WTC11 (cell line): ENCODE measurements at regions not wholly inside any gene's neighbourhood (a gene's known extent, or its start where the extent isn't known, plus 50 kb on each side); places are given as distances from the start of the nearest gene placed in this dataset.
"Not testable (repeated sequence)": the region's sequence is repeated elsewhere in the genome, so short reads cannot be mapped to it uniquely, and the experiment has no call there.

ENCODE experiments used
- ATAC-seq: fragments of 200-7000 bp; cut with Tn5 transposase; 2 replicates; pipeline ENCODE4 v1.10.0; 2021; ENCODE audit warnings: mild to moderate bottlenecking, moderate library complexity
- CTCF ChIA-PET: fragments of 300-600 bp; sonication (Branson Sonifier 250); formaldehyde crosslinking; loops from one replicate; lab custom pipeline; 2021; ENCODE audit warnings: antibody characterized with exemption; lab: Charles Lee
- POLR2A ChIA-PET: fragments of 350-600 bp; sonication (Branson Sonifier 250); formaldehyde crosslinking; loops from one replicate; lab custom pipeline; 2021; ENCODE audit warnings: antibody characterized with exemption; lab: Charles Lee
- DNase-seq: peaks from one replicate; pipeline ENCODE4 v3.0.0; 2021; ENCODE audit warnings: low spot score
- H3K27ac Mint-ChIP-seq: 2 replicates; pipeline ENCODE4 v1.8.0; 2021; ENCODE audit warnings: mixed read lengths
- H3K27me3 Mint-ChIP-seq: 2 replicates; pipeline ENCODE4 v1.8.0; 2021; ENCODE audit warnings: low read depth, mild to moderate bottlenecking, moderate library complexity, mixed read lengths
- H3K36me3 Mint-ChIP-seq: 2 replicates; pipeline ENCODE4 v1.8.0; 2021; ENCODE audit warnings: mixed read lengths
- H3K4me1 Mint-ChIP-seq: 2 replicates; pipeline ENCODE4 v1.8.0; 2022; ENCODE audit warnings: mixed read lengths
- H3K4me3 Mint-ChIP-seq: 2 replicates; pipeline ENCODE4 v1.8.0; 2021; ENCODE audit warnings: mild to moderate bottlenecking, moderate library complexity, mixed read lengths
- H3K9me3 Mint-ChIP-seq: 2 replicates; pipeline ENCODE4 v1.8.0; 2021; ENCODE audit warnings: mixed read lengths
- FOXJ3 ChIP-seq: sonication (generic); formaldehyde crosslinking; IDR thresholded peaks from 2 replicates; pipeline ENCODE4 v1.9.0; 2021; ENCODE audit warnings: missing genetic modification reagents, mild to moderate bottlenecking, borderline replicate concordance
- NFE2L1 ChIP-seq: sonication (generic); formaldehyde crosslinking; IDR thresholded peaks from 2 replicates; pipeline ENCODE4 v1.8.1; 2023; ENCODE audit warnings: missing genetic modification reagents
- NR1H2 ChIP-seq: sonication (generic); formaldehyde crosslinking; IDR thresholded peaks from 2 replicates; pipeline ENCODE4 v1.9.0; 2021; ENCODE audit warnings: mild to moderate bottlenecking, moderate library complexity, missing genetic modification reagents
- OVOL2 ChIP-seq: fragments of 250-450 bp; sonication (Bioruptor Pico); IDR thresholded peaks from 2 replicates; pipeline ENCODE4 v1.9.0; 2021; ENCODE audit warnings: mild to moderate bottlenecking, borderline replicate concordance
- PRRX2 ChIP-seq: fragments of 250-450 bp; sonication (Bioruptor Pico); IDR thresholded peaks from 2 replicates; pipeline ENCODE4 v1.8.0; 2021; ENCODE audit warnings: mild to moderate bottlenecking
- ZNF423 ChIP-seq: fragments of 250-450 bp; sonication (Bioruptor Pico); IDR thresholded peaks from 2 replicates; pipeline ENCODE4 v2.1.2; 2022; ENCODE audit warnings: mild to moderate bottlenecking, moderate library complexity
- TF ChIP-seq, protein P1 (sequence below): sonication (generic); formaldehyde crosslinking; IDR thresholded peaks from 2 replicates; pipeline ENCODE4 v1.8.1; 2022; ENCODE audit warnings: missing genetic modification reagents, borderline replicate concordance
- TF ChIP-seq, protein P2 (sequence below): sonication (generic); formaldehyde crosslinking; IDR thresholded peaks from 2 replicates; pipeline ENCODE4 v1.8.0; 2022; ENCODE audit warnings: mild to moderate bottlenecking, missing genetic modification reagents
- TF ChIP-seq, protein P3 (sequence below): sonication (generic); formaldehyde crosslinking; IDR thresholded peaks from 2 replicates; pipeline ENCODE4 v1.8.1; 2023; ENCODE audit warnings: mild to moderate bottlenecking, missing genetic modification reagents, borderline replicate concordance
- TF ChIP-seq, protein P4 (sequence below): fragments of 250-450 bp; sonication (Bioruptor Pico); conservative IDR thresholded peaks from 2 replicates; pipeline ENCODE4 v1.9.0; 2021; ENCODE audit warnings: mild to moderate bottlenecking

DNA sequence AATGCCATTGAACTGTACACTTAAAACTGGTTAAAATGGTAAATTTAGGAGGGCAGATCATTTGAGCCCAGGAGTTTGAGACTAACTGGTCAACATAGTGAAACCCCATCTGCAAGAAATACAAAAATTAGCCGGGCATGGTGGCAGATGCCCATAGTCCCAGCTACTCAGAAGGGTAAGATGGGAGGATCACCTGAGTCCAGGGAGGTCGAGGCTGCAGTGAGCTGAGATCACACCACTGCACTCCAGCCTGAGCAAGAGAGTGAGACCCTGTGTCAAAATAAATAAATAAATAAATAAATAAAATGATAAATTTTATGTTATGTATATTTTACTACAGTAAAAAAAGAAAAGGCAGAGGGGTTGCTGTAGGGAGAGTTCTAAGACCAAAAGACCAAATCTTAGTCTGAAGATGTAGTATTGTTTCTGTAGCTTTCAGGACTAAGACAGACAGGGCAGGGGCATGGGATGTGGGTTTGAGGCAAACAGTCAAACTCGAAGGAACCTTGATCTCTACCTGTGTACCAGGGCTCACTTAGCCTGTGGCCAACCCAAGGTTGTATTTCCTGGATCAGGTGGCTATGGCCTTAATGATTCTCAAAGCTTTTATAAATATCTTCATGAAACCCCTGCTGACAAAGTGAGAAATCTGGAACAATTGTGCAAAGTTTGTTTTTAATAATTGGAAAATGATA is 316.7 kb downstream of the CYRIA start (continued):
- TF ChIP-seq, protein P1, sequence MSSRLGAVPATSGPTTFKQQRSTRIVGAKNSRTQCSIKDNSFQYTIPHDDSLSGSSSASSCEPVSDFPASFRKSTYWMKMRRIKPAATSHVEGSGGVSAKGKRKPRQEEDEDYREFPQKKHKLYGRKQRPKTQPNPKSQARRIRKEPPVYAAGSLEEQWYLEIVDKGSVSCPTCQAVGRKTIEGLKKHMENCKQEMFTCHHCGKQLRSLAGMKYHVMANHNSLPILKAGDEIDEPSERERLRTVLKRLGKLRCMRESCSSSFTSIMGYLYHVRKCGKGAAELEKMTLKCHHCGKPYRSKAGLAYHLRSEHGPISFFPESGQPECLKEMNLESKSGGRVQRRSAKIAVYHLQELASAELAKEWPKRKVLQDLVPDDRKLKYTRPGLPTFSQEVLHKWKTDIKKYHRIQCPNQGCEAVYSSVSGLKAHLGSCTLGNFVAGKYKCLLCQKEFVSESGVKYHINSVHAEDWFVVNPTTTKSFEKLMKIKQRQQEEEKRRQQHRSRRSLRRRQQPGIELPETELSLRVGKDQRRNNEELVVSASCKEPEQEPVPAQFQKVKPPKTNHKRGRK (CRISPR knock-in tag), result no peak
- TF ChIP-seq, protein P2, sequence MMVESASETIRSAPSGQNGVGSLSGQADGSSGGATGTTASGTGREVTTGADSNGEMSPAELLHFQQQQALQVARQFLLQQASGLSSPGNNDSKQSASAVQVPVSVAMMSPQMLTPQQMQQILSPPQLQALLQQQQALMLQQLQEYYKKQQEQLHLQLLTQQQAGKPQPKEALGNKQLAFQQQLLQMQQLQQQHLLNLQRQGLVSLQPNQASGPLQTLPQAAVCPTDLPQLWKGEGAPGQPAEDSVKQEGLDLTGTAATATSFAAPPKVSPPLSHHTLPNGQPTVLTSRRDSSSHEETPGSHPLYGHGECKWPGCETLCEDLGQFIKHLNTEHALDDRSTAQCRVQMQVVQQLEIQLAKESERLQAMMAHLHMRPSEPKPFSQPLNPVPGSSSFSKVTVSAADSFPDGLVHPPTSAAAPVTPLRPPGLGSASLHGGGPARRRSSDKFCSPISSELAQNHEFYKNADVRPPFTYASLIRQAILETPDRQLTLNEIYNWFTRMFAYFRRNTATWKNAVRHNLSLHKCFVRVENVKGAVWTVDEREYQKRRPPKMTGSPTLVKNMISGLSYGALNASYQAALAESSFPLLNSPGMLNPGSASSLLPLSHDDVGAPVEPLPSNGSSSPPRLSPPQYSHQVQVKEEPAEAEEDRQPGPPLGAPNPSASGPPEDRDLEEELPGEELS (CRISPR knock-in tag), result no peak
- TF ChIP-seq, protein P3, sequence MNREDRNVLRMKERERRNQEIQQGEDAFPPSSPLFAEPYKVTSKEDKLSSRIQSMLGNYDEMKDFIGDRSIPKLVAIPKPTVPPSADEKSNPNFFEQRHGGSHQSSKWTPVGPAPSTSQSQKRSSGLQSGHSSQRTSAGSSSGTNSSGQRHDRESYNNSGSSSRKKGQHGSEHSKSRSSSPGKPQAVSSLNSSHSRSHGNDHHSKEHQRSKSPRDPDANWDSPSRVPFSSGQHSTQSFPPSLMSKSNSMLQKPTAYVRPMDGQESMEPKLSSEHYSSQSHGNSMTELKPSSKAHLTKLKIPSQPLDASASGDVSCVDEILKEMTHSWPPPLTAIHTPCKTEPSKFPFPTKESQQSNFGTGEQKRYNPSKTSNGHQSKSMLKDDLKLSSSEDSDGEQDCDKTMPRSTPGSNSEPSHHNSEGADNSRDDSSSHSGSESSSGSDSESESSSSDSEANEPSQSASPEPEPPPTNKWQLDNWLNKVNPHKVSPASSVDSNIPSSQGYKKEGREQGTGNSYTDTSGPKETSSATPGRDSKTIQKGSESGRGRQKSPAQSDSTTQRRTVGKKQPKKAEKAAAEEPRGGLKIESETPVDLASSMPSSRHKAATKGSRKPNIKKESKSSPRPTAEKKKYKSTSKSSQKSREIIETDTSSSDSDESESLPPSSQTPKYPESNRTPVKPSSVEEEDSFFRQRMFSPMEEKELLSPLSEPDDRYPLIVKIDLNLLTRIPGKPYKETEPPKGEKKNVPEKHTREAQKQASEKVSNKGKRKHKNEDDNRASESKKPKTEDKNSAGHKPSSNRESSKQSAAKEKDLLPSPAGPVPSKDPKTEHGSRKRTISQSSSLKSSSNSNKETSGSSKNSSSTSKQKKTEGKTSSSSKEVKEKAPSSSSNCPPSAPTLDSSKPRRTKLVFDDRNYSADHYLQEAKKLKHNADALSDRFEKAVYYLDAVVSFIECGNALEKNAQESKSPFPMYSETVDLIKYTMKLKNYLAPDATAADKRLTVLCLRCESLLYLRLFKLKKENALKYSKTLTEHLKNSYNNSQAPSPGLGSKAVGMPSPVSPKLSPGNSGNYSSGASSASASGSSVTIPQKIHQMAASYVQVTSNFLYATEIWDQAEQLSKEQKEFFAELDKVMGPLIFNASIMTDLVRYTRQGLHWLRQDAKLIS (CRISPR knock-in tag), result no peak
- TF ChIP-seq PRRX2 (CRISPR knock-in tag), result no peak
- no peak for TF ChIP-seq FOXJ3 (CRISPR knock-in tag)
- TF ChIP-seq OVOL2, result no peak
- TF ChIP-seq, protein P4, sequence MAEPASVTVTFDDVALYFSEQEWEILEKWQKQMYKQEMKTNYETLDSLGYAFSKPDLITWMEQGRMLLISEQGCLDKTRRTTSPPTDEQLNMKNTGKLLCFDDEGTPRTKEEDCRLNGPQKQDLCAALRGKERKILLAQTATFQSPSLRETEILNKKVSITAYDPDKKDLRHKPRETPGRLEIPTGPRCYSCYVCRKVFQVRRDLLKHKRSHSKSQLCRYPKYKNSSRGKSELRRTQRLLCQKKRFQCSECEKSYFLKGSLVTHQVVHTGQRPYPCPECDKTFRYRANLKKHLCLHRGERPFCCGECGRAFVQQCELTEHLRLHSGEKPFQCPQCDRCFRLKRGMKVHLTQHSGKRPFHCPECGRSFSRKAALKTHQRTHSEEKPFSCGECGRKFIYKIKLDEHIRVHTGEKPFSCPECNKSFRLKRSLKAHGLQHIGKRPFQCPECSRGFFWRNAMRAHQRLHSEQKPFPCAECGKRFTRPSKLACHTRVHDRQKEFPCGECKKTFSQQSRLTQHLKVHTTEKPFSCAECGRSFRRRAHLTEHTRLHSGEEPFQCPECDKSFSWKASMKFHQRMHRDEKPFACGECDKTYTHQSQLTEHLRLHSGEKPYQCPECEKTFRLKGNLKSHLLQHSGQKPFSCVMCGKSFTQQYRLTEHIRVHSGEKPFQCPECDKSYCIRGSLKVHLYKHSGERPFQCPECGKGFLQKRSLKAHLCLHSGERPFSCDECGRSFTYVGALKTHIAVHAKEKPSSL (CRISPR knock-in tag), result no peak
- TF ChIP-seq NR1H2 (CRISPR knock-in tag), result no peak
- no peak for TF ChIP-seq NFE2L1 (CRISPR knock-in tag)
- TF ChIP-seq ZNF423 (CRISPR knock-in tag), result no peak

DNA sequence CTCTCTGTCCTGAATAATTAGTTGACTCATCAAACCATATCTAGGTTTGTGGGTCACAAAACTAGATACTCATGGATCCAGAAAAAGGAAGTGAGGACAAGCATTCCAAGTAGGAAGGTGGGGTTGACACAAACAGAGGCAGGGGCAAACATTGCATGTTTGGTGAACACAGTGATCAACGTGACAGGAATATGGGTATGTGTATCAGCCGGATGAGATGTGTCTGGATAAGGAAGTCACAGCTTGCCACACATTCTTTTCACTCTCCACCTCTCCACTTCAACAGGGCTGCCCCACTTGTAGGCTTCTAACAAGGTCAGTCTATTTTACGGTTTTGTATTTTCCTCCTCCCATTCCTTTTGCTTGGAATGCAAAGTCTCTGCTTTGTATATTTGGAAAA is 319.0 kb downstream of the CYRIA start:
- Mint-ChIP-seq H3K4me3 (no peak overlapping the region), H3K9me3 (peaks cover 21% of the 10 kb centered on the region), H3K27me3 (peaks cover 3% of the 10 kb centered on the region; the same call in 1 of the 2 replicates), H3K36me3 (peaks cover 18% of the 10 kb centered on the region), H3K4me1 (peaks cover 8% of the 10 kb centered on the region), H3K27ac (no peak overlapping the region)
- CTCF ChIA-PET, result no interaction called here
- POLR2A ChIA-PET, result no interaction called here
- ATAC-seq, result no peak
- TF ChIP-seq, protein P1 (CRISPR knock-in tag), result no peak
- DNase-seq, result no peak

DNA sequence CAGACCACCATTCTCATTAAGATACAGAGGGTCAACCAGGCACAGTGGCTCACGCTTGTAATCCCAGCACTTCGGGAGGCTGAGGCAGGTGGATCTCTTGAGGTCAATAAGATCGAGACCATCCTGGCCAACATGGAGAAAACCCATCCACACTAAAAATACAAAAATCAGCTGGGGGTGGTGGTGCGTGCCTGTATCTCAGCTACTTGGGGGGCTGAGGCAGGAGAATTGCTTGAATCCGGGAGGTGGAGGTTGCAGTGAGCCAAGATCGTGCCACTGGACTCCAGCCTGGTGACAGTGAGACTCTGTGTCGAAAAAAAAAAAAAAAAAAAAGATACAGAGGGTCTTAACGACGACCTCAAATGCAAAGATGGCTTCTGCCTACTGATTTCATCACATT is 320.4 kb downstream of the CYRIA start:
- H3K36me3 Mint-ChIP-seq, DNase-seq, H3K4me3 Mint-ChIP-seq, H3K4me1 Mint-ChIP-seq, H3K27me3 Mint-ChIP-seq, CTCF ChIA-PET, H3K27ac Mint-ChIP-seq, H3K9me3 Mint-ChIP-seq, ATAC-seq, POLR2A ChIA-PET: not testable (repeated sequence)
